HG03442 (cell line): ENCODE measurements at regions not wholly inside any gene's neighbourhood (a gene's known extent, or its start where the extent isn't known, plus 50 kb on each side); places are given as distances from the start of the nearest gene placed in this dataset.
"Not testable (repeated sequence)": the region's sequence is repeated elsewhere in the genome, so short reads cannot be mapped to it uniquely, and the experiment has no call there.

Source experiments
- ATAC-seq: cut with Tn5 transposase; IDR thresholded peaks from one replicate; pipeline ENCODE4 v1.9.1; 2021; ENCODE audit warnings: mild to moderate bottlenecking, moderate library complexity; ENCODE audit not compliant: unreplicated experiment

GRCh38 chr4:13678186-13678924 lies 50.8 kb upstream of the BOD1L1 start:
- ATAC-seq: no peak

GRCh38 chr4:13681570-13681969 lies 54.0 kb upstream of the BOD1L1 start:
- ATAC-seq: no peak

- ATAC-seq: no peak
Measured at GRCh38 chr4:13694256-13694655, 66.7 kb upstream of the BOD1L1 start.

- ATAC-seq: no peak
Measured at GRCh38 chr4:13698296-13698695, 70.8 kb upstream of the BOD1L1 start.

GRCh38 chr4:13700021-13700857 lies 72.7 kb upstream of the BOD1L1 start:
- no peak for ATAC-seq

- ATAC-seq: not testable (repeated sequence)
Measured at GRCh38 chr4:13700858-13701140, 73.3 kb upstream of the BOD1L1 start.

GRCh38 chr4:13701937-13702446 lies 74.5 kb upstream of the BOD1L1 start:
- ATAC-seq: no peak

GRCh38 chr4:13703096-13703495 lies 75.6 kb upstream of the BOD1L1 start:
- ATAC-seq: no peak

GRCh38 chr4:13704035-13704434 lies 76.5 kb upstream of the BOD1L1 start:
- no peak for ATAC-seq

- ATAC-seq: no peak
Measured at GRCh38 chr4:13704761-13705160, 77.2 kb upstream of the BOD1L1 start.

GRCh38 chr4:13705521-13706041 lies 78.1 kb upstream of the BOD1L1 start:
- no peak for ATAC-seq

- ATAC-seq: no peak
Measured at GRCh38 chr4:13706120-13706519, 78.6 kb upstream of the BOD1L1 start.

- ATAC-seq: no peak
Measured at GRCh38 chr4:13706716-13707115, 79.2 kb upstream of the BOD1L1 start.

GRCh38 chr4:13710246-13710885 lies 82.8 kb upstream of the BOD1L1 start:
- ATAC-seq: no peak

- ATAC-seq: no peak
Measured at GRCh38 chr4:13711233-13711785, 83.8 kb upstream of the BOD1L1 start.

GRCh38 chr4:13721894-13722293 lies 94.4 kb upstream of the BOD1L1 start:
- no peak for ATAC-seq

- ATAC-seq: no peak
Measured at GRCh38 chr4:13722649-13723048, 95.1 kb upstream of the BOD1L1 start.

- no peak for ATAC-seq
Measured at GRCh38 chr4:13728761-13729160, 101.2 kb upstream of the BOD1L1 start.

- ATAC-seq: no peak
Measured at GRCh38 chr4:13731019-13731418, 103.5 kb upstream of the BOD1L1 start.

- no peak for ATAC-seq
Measured at GRCh38 chr4:13733817-13734216, 106.3 kb upstream of the BOD1L1 start.

- no peak for ATAC-seq
Measured at GRCh38 chr4:13750594-13750993, 123.1 kb upstream of the BOD1L1 start.
